H54 (cell line): ENCODE measurements at regions not wholly inside any gene's neighbourhood (a gene's known extent, or its start where the extent isn't known, plus 50 kb on each side); places are given as distances from the start of the nearest gene placed in this dataset.

Experiments
- DNase-seq: peaks from one replicate; pipeline ENCODE4 v3.0.0; 2011; ENCODE audit warnings: low spot score, mixed read lengths; ENCODE audit not compliant: insufficient read length
- FAIRE-seq: peaks from 3 replicates; lab custom pipeline; 2011; peaks lifted over from hg19 to GRCh38; lab: Jason Lieb, UNC
- POLR2A ChIP-seq: IDR thresholded peaks from 2 replicates; pipeline ENCODE4 v1.6.1; 2011; ENCODE audit warnings: low read depth, mild to moderate bottlenecking, low read length

GRCh38 chr9:8025551-8025950 is 226.0 kb upstream of the DMAC1 start:
- DNase-seq = no peak
- no peak for TF ChIP-seq POLR2A
- no peak for FAIRE-seq

GRCh38 chr9:8020186-8020585 is 220.6 kb upstream of the DMAC1 start:
- TF ChIP-seq POLR2A = no peak
- FAIRE-seq (no peak), DNase-seq (no peak)

- DNase-seq (no peak), FAIRE-seq (no peak)
- no peak for TF ChIP-seq POLR2A
Observed at GRCh38 chr9:8019636-8020035, 220.1 kb upstream of the DMAC1 start.

- FAIRE-seq = peak; percentile 89
- no peak for DNase-seq
- TF ChIP-seq POLR2A = no peak
Observed at GRCh38 chr9:8014997-8015682, 215.6 kb upstream of the DMAC1 start.

- FAIRE-seq (peak; percentile 11), DNase-seq (no peak)
- no peak for TF ChIP-seq POLR2A
Observed at GRCh38 chr9:8012986-8013385, 213.4 kb upstream of the DMAC1 start.

- TF ChIP-seq POLR2A = no peak
- DNase-seq = no peak
- FAIRE-seq = no peak
Observed at GRCh38 chr9:8011974-8012373, 212.4 kb upstream of the DMAC1 start.

GRCh38 chr9:7996558-7996957 is 197.0 kb upstream of the DMAC1 start:
- FAIRE-seq (no peak), DNase-seq (no peak)
- no peak for TF ChIP-seq POLR2A

- FAIRE-seq = no peak
- TF ChIP-seq POLR2A = no peak
- DNase-seq = no peak
Observed at GRCh38 chr9:7988644-7989280, 189.2 kb upstream of the DMAC1 start.

GRCh38 chr9:7984692-7985091 is 185.1 kb upstream of the DMAC1 start:
- DNase-seq (no peak), FAIRE-seq (no peak)
- no peak for TF ChIP-seq POLR2A

GRCh38 chr9:7984203-7984602 is 184.6 kb upstream of the DMAC1 start:
- DNase-seq (no peak), FAIRE-seq (no peak)
- TF ChIP-seq POLR2A = no peak

GRCh38 chr9:7983490-7983889 is 183.9 kb upstream of the DMAC1 start:
- TF ChIP-seq POLR2A = no peak
- FAIRE-seq (no peak), DNase-seq (no peak)

GRCh38 chr9:7982907-7983306 is 183.3 kb upstream of the DMAC1 start:
- no peak for FAIRE-seq
- DNase-seq = no peak
- TF ChIP-seq POLR2A = no peak

- no peak for FAIRE-seq
- DNase-seq = no peak
- no peak for TF ChIP-seq POLR2A
Observed at GRCh38 chr9:7980691-7981289, 181.2 kb upstream of the DMAC1 start.

GRCh38 chr9:7980041-7980440 is 180.5 kb upstream of the DMAC1 start:
- no peak for DNase-seq
- no peak for FAIRE-seq
- no peak for TF ChIP-seq POLR2A

GRCh38 chr9:7979611-7980010 is 180.0 kb upstream of the DMAC1 start:
- TF ChIP-seq POLR2A = no peak
- DNase-seq (no peak), FAIRE-seq (no peak)

- no peak for FAIRE-seq
- TF ChIP-seq POLR2A = no peak
Observed at GRCh38 chr9:7977586-7977985, 178.0 kb upstream of the DMAC1 start.

More at GRCh38 chr9:7977586-7977985, 178.0 kb upstream of the DMAC1 start:
- DNase-seq = no peak
